ENCODE measurements at regions not wholly inside any gene's neighbourhood (a gene's known extent, or its start where the extent isn't known, plus 50 kb on each side); places are given as distances from the start of the nearest gene placed in this dataset.

DNA sequence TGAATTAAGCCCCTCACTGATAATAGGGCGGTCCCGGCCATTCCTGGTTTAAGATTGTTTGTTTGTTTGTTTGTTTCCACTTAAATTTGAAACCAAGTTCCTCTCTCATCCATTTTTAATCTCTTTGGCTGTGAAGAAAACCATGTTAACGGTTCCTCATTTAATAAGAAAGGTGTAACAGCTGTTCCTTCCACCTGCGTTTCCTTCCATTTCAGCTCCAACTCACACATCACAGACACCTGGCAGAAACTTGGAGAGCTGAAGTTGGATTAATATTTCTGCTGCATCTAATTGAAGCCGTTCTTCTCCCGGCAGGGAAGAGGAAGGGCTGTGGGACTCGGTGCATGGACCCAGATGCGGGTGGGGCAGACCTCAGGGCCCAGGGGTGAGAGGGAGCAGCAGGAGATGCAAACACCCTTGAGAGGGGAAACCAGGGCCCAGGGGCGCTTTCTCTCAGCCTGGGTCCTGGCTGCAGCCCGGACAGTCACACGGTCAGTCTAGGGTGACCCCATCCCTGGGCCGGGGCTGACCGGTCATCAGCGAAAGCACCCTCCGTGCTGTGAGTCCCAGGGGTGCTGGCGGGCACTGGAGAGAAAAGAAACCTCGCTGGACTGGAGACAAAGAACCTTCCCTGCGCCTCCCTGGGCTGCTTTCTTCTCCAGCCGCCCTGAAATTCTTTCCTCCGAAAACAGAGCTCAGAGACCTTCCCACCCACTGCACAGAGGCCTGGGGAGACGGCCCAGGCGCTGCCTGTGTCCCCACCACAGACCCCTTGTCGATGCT lies 242.0 kb downstream of the BRD1 start:
- WGBS, 2 experiments (ENCODE audit: extremely low coverage in 2 of 2, insufficient read length in 1 of 2), result 44% methylated on average over 5 of the region's 23 CpGs; no CpG with 5 or more reads in 1 of the 2 experiments
- no TSS peak for BruUV-seq (replicated peaks)
- H2AK5ac ChIP-seq (ENCODE audit: low read depth, low read length), result no peak overlapping the region
- TF ChIP-seq RCOR1 (IDR thresholded peaks at IDR 0.05; ENCODE audit: insufficient replicate concordance, low read length) (no peak), MAFK (IDR thresholded peaks at IDR 0.05; ENCODE audit: low read depth, low read length) (no peak), RFX5 (IDR thresholded peaks at IDR 0.05; ENCODE audit: low read depth, low read length) (no peak), RAD21 (IDR thresholded peaks at IDR 0.05; ENCODE audit: low read length) (no peak), FOS (IDR thresholded peaks at IDR 0.05; ENCODE audit: low read depth, low read length) (no peak), MAZ (IDR thresholded peaks at IDR 0.05; ENCODE audit: borderline replicate concordance, low read depth, low read length) (no peak), SMC3 (IDR thresholded peaks at IDR 0.05; ENCODE audit: low read depth, low read length) (no peak), BHLHE40 (IDR thresholded peaks at IDR 0.05; ENCODE audit: low read depth, low read length) (no peak), NFE2L2 (IDR thresholded peaks at IDR 0.05; ENCODE audit: low read depth, low read length) (no peak)
- in situ Hi-C loops (cut with MboI; ENCODE audit: low sequenced_read_pairs), result no loop called here
- H4K20me1 ChIP-seq (ENCODE audit: insufficient read depth, low read length), result no peaks in the 10 kb centered on the region
- H4K8ac ChIP-seq (ENCODE audit: low read depth in 2 of 2, low read length in 2 of 2), result no peak overlapping the region
- H3K4me2 ChIP-seq (ENCODE audit: low read depth, low read length), result no peak overlapping the region
- H2BK5ac ChIP-seq (ENCODE audit: low read depth, low read length, poor library complexity, severe bottlenecking), result no peak overlapping the region
- H3K14ac ChIP-seq (replicated peaks; ENCODE audit: low read depth, low read length), result no peak overlapping the region
- no peak overlapping the region for H2AK9ac ChIP-seq (replicated peaks; ENCODE audit: low read depth, low read length, poor library complexity)
- H3K23ac ChIP-seq (ENCODE audit: low read depth, low read length), result no peak overlapping the region
- no peak overlapping the region for H3K18ac ChIP-seq (ENCODE audit: low read depth, low read length)
- no peak overlapping the region for H2BK15ac ChIP-seq (ENCODE audit: low read depth, low read length)
- no peaks in the 10 kb centered on the region for H3K9me1 ChIP-seq (ENCODE audit: insufficient read depth, low read length)
- no peaks in the 10 kb centered on the region for H3K36me3 ChIP-seq (ENCODE audit: control insufficient read depth, insufficient read depth, low read length)
- H3K4ac ChIP-seq (ENCODE audit: low read depth, low read length), result no peak overlapping the region
- H2AFZ ChIP-seq (replicated peaks; ENCODE audit: low read length, poor library complexity), result no peak overlapping the region
- POLR2A ChIA-PET (ENCODE audit: unreplicated experiment), result no interaction called here
- H3K9me3 ChIP-seq (ENCODE audit: control insufficient read depth, insufficient read depth, low read length), result peaks cover 62% of the 10 kb centered on the region
- DNase-seq (no peak), ATAC-seq (ENCODE audit: low read depth) (no peak)
- H4K91ac ChIP-seq (ENCODE audit: insufficient read depth, low read depth, low read length), result no peak overlapping the region
- no peak overlapping the region for H2BK20ac ChIP-seq (ENCODE audit: low read depth, low read length)
- no peaks in the 10 kb centered on the region for H3K79me1 ChIP-seq (ENCODE audit: low read depth in 1 of 2, low read length in 2 of 2)
- H3K27me3 ChIP-seq (ENCODE audit: control insufficient read depth, insufficient read depth, low read length), result no peaks in the 10 kb centered on the region
- no peak overlapping the region for H3K4me3 ChIP-seq (ENCODE audit: insufficient read depth, low read depth, low read length)
- H3K27ac ChIP-seq (ENCODE audit: insufficient read depth, low read length), result no peak overlapping the region
- no peak overlapping the region for H2BK120ac ChIP-seq (ENCODE audit: low read depth, low read length)
- intact Hi-C loops (cut with micrococcal nuclease), result no loop called here
- CTCF ChIA-PET, result no interaction called here
- H3K9ac ChIP-seq (ENCODE audit: low read depth, low read length), result no peak overlapping the region
- no peak overlapping the region for H4K5ac ChIP-seq (ENCODE audit: low read depth, low read length)
- no peaks in the 10 kb centered on the region for H3K4me1 ChIP-seq (ENCODE audit: control insufficient read depth, insufficient read depth, low read length)
- dilution Hi-C loops (cut with HindIII; ENCODE audit: low sequenced_read_pairs, unreplicated experiment), result no loop called here
- H3K56ac ChIP-seq (ENCODE audit: extremely low read depth, insufficient read depth, low read length), result no peak overlapping the region

Measured in IMR-90 (cell line).